HCT116 (cell line): ENCODE measurements at regions not wholly inside any gene's neighbourhood (a gene's known extent, or its start where the extent isn't known, plus 50 kb on each side); places are given as distances from the start of the nearest gene placed in this dataset.

Source experiments
- ATAC-seq: fragments of 200-7000 bp; cut with Tn5 transposase; 2 replicates; pipeline ENCODE4 v1.9.1; 2020; ENCODE audit warnings: mild to moderate bottlenecking, moderate library complexity
- BruUV-seq: library from RNA; stranded (reverse); fragments of 400-500 nt; replicated peaks from 2 replicates; lab custom pipeline; 2021; lab: Mats Ljungman, UMichigan
- CTCF ChIA-PET: fragments of 300-600 bp; sonication (Branson Sonifier 250); formaldehyde crosslinking; loops from one replicate; lab custom pipeline; 2021; ENCODE audit warnings: antibody characterized with exemption; lab: Charles Lee
- POLR2A ChIA-PET: fragments of 300-600, 350-600 bp; sonication (Branson Sonifier 250); formaldehyde crosslinking; loops from one replicate; lab custom pipeline; 2021; ENCODE audit warnings: antibody characterized with exemption; lab: Charles Lee
- RAD21 ChIA-PET, 2 experiments: fragments of 300-600 bp; sonication (Branson Sonifier 250); formaldehyde crosslinking; loops; one replicate each; lab custom pipeline; 2023; ENCODE audit warnings: low total read pairs in 2 of 2; ENCODE audit not compliant: uncharacterized antibody in 2 of 2, unreplicated experiment in 2 of 2, low non-redundant PET in 1 of 2; lab: Charles Lee
- DNase-seq: peaks from one replicate; pipeline ENCODE4 v3.0.0-alpha.2; 2010; ENCODE audit warnings: low read depth, low spot score
- H2AFZ ChIP-seq: fragments of 200-600 bp; shearing (Covaris generic), sonication (generic); 2 replicates; pipeline ENCODE4 v1.6.1; 2017; ENCODE audit warnings: low read depth, mixed run types, mixed read lengths, antibody characterized with exemption, low read length; ENCODE audit not compliant: poor library complexity, severe bottlenecking
- H3K27ac ChIP-seq: 2 replicates; pipeline ENCODE4 v1.5.1; 2012; ENCODE audit warnings: low read depth, low read length
- H3K27me3 ChIP-seq: fragments of 200-600 bp; sonication (generic); 2 replicates; pipeline ENCODE4 v1.6.1; 2016; ENCODE audit warnings: mixed run types, low read length, mixed read lengths; ENCODE audit not compliant: insufficient read depth
- H3K36me3 ChIP-seq, 2 experiments: fragments of 200-500 bp in 1 of 2; fragments of 200-600 bp in 1 of 2; sonication (Bioruptor generic) in 1 of 2; sonication (generic) in 1 of 2; 2 replicates each; pipeline versions ENCODE4 v1.5.1 to v1.6.1; 2014 to 2016; ENCODE audit warnings: low read length in 2 of 2, inconsistent platforms in 1 of 2, mixed read lengths in 1 of 2, mixed run types in 1 of 2; ENCODE audit not compliant: insufficient read depth in 2 of 2, control insufficient read depth in 1 of 2
- H3K4me1 ChIP-seq, 2 experiments: fragments of 200-600 bp in 1 of 2; sonication (generic) in 1 of 2; 2 replicates each; pipeline versions ENCODE4 v1.5.1 to v1.6.1; 2012 to 2017; ENCODE audit warnings: low read length in 2 of 2, inconsistent platforms in 1 of 2, mild to moderate bottlenecking in 1 of 2, mixed read lengths in 1 of 2, mixed run types in 1 of 2, moderate library complexity in 1 of 2; ENCODE audit not compliant: insufficient read depth in 2 of 2, control insufficient read depth in 1 of 2
- H3K4me2 ChIP-seq: fragments of 200-600 bp; sonication (generic); 2 replicates; pipeline ENCODE4 v1.6.1; 2017; ENCODE audit warnings: mixed run types, low read length, mixed read lengths
- H3K4me3 ChIP-seq, 2 experiments: fragments of 200-600 bp in 1 of 2; sonication (generic) in 1 of 2; replicated peaks in 1 of 2; 2 replicates each; pipeline ENCODE4 v1.5.1; 2011 to 2016; ENCODE audit warnings: low read length in 2 of 2, control low read depth in 1 of 2, low read depth in 1 of 2, mild to moderate bottlenecking in 1 of 2, mixed read lengths in 1 of 2, mixed run types in 1 of 2
- H3K79me2 ChIP-seq: fragments of 200-600 bp; sonication (generic); 2 replicates; pipeline ENCODE4 v1.6.1; 2017; ENCODE audit warnings: mild to moderate bottlenecking, mixed run types, low read length, moderate library complexity, mixed read lengths; ENCODE audit not compliant: insufficient read depth
- H3K9ac ChIP-seq: fragments of 200-600 bp; sonication (generic); 2 replicates; pipeline ENCODE4 v1.6.1; 2016; ENCODE audit warnings: low read length, mixed read lengths
- H3K9me2 ChIP-seq: fragments of 200-600 bp; sonication (generic), shearing (Covaris generic); 2 replicates; pipeline ENCODE4 v1.6.1; 2017; ENCODE audit warnings: mixed run types, mild to moderate bottlenecking, moderate library complexity; ENCODE audit not compliant: insufficient read depth
- H3K9me3 ChIP-seq, 2 experiments: fragments of 200-500 bp in 1 of 2; fragments of 200-600 bp in 1 of 2; sonication (Bioruptor generic) in 1 of 2; sonication (generic) in 1 of 2; 2 replicates each; pipeline ENCODE4 v1.6.1; 2014 to 2017; ENCODE audit warnings: low read length in 2 of 2, mixed read lengths in 2 of 2, inconsistent platforms in 1 of 2, low read depth in 1 of 2, mild to moderate bottlenecking in 1 of 2, mixed run types in 1 of 2, moderate library complexity in 1 of 2; ENCODE audit not compliant: control insufficient read depth in 1 of 2, insufficient read depth in 1 of 2
- H4K20me1 ChIP-seq: fragments of 200-600 bp; sonication (generic), shearing (Covaris generic); 2 replicates; pipeline ENCODE4 v1.6.1; 2017; ENCODE audit warnings: mixed run types, mild to moderate bottlenecking, moderate library complexity; ENCODE audit not compliant: insufficient read depth
- EGR1 ChIP-seq: IDR thresholded peaks from 2 replicates; pipeline ENCODE4 v1.6.1; 2012; ENCODE audit warnings: low read depth
- JUND ChIP-seq: IDR thresholded peaks from 2 replicates; pipeline ENCODE4 v1.6.1; 2012
- MAX ChIP-seq: IDR thresholded peaks from 2 replicates; pipeline ENCODE4 v1.6.1; 2012
- POLR2A ChIP-seq: IDR thresholded peaks from 2 replicates; pipeline ENCODE4 v1.7.0; 2011; ENCODE audit warnings: borderline replicate concordance; ENCODE audit not compliant: insufficient read depth, insufficient read length; ENCODE audit errors: extremely low read depth
- POLR2AphosphoS5 ChIP-seq: IDR thresholded peaks from 2 replicates; pipeline ENCODE4 v1.6.1; 2011; ENCODE audit warnings: mild to moderate bottlenecking, low read depth, low read length, moderate library complexity
- RAD21 ChIP-seq: IDR thresholded peaks from 2 replicates; pipeline ENCODE4 v1.6.1; 2012; ENCODE audit warnings: low read depth, mild to moderate bottlenecking
- REST ChIP-seq: IDR thresholded peaks from 2 replicates; pipeline ENCODE4 v1.6.1; 2012; ENCODE audit warnings: low read depth
- SIN3A ChIP-seq: IDR thresholded peaks from 2 replicates; pipeline ENCODE4 v1.6.1; 2012; ENCODE audit warnings: low read depth
- SP1 ChIP-seq: IDR thresholded peaks from 2 replicates; pipeline ENCODE4 v1.6.1; 2012; ENCODE audit warnings: low read depth
- YY1 ChIP-seq: IDR thresholded peaks from 2 replicates; pipeline ENCODE4 v1.6.1; 2011; ENCODE audit warnings: low read length, low read depth, moderate library complexity, mild to moderate bottlenecking; ENCODE audit not compliant: insufficient replicate concordance; ENCODE audit errors: extremely low read depth
- ZBTB33 ChIP-seq: IDR thresholded peaks from 2 replicates; pipeline ENCODE4 v1.6.1; 2011; ENCODE audit warnings: mild to moderate bottlenecking, low read length, moderate library complexity; ENCODE audit not compliant: insufficient replicate concordance; ENCODE audit errors: extremely low read depth
- ZFX ChIP-seq: fragments of 450-650 bp; IDR thresholded peaks from 2 replicates; pipeline ENCODE4 v1.6.1; 2017
- intact Hi-C: fragments of 100-400 bp; cut with micrococcal nuclease; formaldehyde crosslinking; loops from 2 replicates; pipeline ENCODE4 v1.10.0; 2022

GRCh38 chr6:91383207-91383606 is 796.3 kb upstream of the MAP3K7 start:
- H3K4me3 ChIP-seq = no peak overlapping the region
- intact Hi-C loops = no loop called here
- no peaks in the 10 kb centered on the region for H3K4me1 ChIP-seq
- no peak overlapping the region for H3K27ac ChIP-seq
- no peaks in the 10 kb centered on the region for H3K36me3 ChIP-seq
- no peaks in the 10 kb centered on the region for H3K27me3 ChIP-seq
- no TSS peak for BruUV-seq
- POLR2A ChIA-PET = no interaction called here
- CTCF ChIA-PET = no interaction called here
- H3K9ac ChIP-seq = no peak overlapping the region
- ATAC-seq (no peak), DNase-seq (no peak)
- RAD21 ChIA-PET = no interaction called here
- no peaks in the 10 kb centered on the region for H3K9me2 ChIP-seq
- peaks cover 7 to 11% of the 10 kb centered on the region in 2 experiments; a peak in 2 of 4 replicates for H3K9me3 ChIP-seq
- no peaks in the 10 kb centered on the region for H3K79me2 ChIP-seq
- no peaks in the 10 kb centered on the region for H4K20me1 ChIP-seq
- no peak overlapping the region for H2AFZ ChIP-seq
- TF ChIP-seq SIN3A = no peak
- no peak overlapping the region for H3K4me2 ChIP-seq

GRCh38 chr6:91376686-91377085 is 789.8 kb upstream of the MAP3K7 start:
- no TSS peak for BruUV-seq
- CTCF ChIA-PET = no interaction called here
- DNase-seq (no peak), ATAC-seq (no peak)
- H3K9me2 ChIP-seq = no peaks in the 10 kb centered on the region
- intact Hi-C loops = no loop called here
- TF ChIP-seq SP1 = no peak
- no peak for TF ChIP-seq POLR2A
- TF ChIP-seq MAX = no peak
- no peak for TF ChIP-seq POLR2AphosphoS5
- no peak for TF ChIP-seq JUND
- TF ChIP-seq ZFX = no peak
- no peak for TF ChIP-seq RAD21
- TF ChIP-seq ZBTB33 = no peak
- no peak for TF ChIP-seq YY1
- TF ChIP-seq EGR1 = no peak
- no peak for TF ChIP-seq REST
- no peak overlapping the region for H2AFZ ChIP-seq
- H3K4me1 ChIP-seq = no peaks in the 10 kb centered on the region
- H3K9ac ChIP-seq = no peak overlapping the region
- RAD21 ChIA-PET = no interaction called here
- H4K20me1 ChIP-seq = no peaks in the 10 kb centered on the region; the same call in 1 of the 2 replicates
- no peak overlapping the region for H3K27ac ChIP-seq
- H3K27me3 ChIP-seq = no peaks in the 10 kb centered on the region
- no peak overlapping the region for H3K4me3 ChIP-seq
- H3K79me2 ChIP-seq = no peaks in the 10 kb centered on the region
- H3K4me2 ChIP-seq = no peak overlapping the region
- POLR2A ChIA-PET = no interaction called here
- H3K36me3 ChIP-seq = no peaks in the 10 kb centered on the region; a peak in 1 of 4 replicates
- 0 out of 4 replicates have a peak, but pooled peaks cover 6% of the 10 kb centered on the region in 2 experiments for H3K9me3 ChIP-seq
